Astrocyte (in vitro differentiated cells and primary cell): ENCODE measurements at regions not wholly inside any gene's neighbourhood (a gene's known extent, or its start where the extent isn't known, plus 50 kb on each side); places are given as distances from the start of the nearest gene placed in this dataset.

ENCODE experiments used
- DNase-seq: peaks from one replicate; pipeline ENCODE4 v3.0.0-alpha.2; 2010; ENCODE audit warnings: low read depth
- FAIRE-seq: peaks from 2 replicates; lab custom pipeline; 2011; peaks lifted over from hg19 to GRCh38; lab: Jason Lieb, UNC
- H2AFZ ChIP-seq: 2 replicates; pipeline ENCODE4 v1.6.0; 2012; ENCODE audit warnings: low read depth, low read length, inconsistent platforms
- H3K27ac ChIP-seq: 2 replicates; pipeline ENCODE4 v1.5.1; 2011; ENCODE audit warnings: low read depth, low read length, inconsistent platforms
- H3K27me3 ChIP-seq: 2 replicates; pipeline ENCODE4 v1.6.0; 2011; ENCODE audit warnings: low read length, inconsistent platforms; ENCODE audit not compliant: insufficient read depth
- H3K36me3 ChIP-seq: 2 replicates; pipeline ENCODE4 v1.5.1; 2011; ENCODE audit warnings: low read length, inconsistent platforms; ENCODE audit not compliant: insufficient read depth
- H3K4me1 ChIP-seq: 2 replicates; pipeline ENCODE4 v1.5.1; 2011; ENCODE audit warnings: low read length, inconsistent platforms; ENCODE audit not compliant: insufficient read depth
- H3K4me2 ChIP-seq: 2 replicates; pipeline ENCODE4 v1.6.0; 2012; ENCODE audit warnings: low read length, inconsistent platforms
- H3K4me3 ChIP-seq: 2 replicates; pipeline ENCODE4 v1.5.1; 2011; ENCODE audit warnings: low read depth, mild to moderate bottlenecking, low read length, inconsistent platforms; ENCODE audit not compliant: insufficient read depth
- H3K79me2 ChIP-seq: 2 replicates; pipeline ENCODE4 v1.6.0; 2012; ENCODE audit warnings: mild to moderate bottlenecking, low read length, inconsistent platforms; ENCODE audit not compliant: insufficient read depth
- H3K9ac ChIP-seq: 2 replicates; pipeline ENCODE4 v1.6.0; 2012; ENCODE audit warnings: mild to moderate bottlenecking, low read length, inconsistent platforms
- H3K9me3 ChIP-seq: 2 replicates; pipeline ENCODE4 v1.5.1; 2012; ENCODE audit warnings: low read depth, mild to moderate bottlenecking, low read length, inconsistent platforms; ENCODE audit not compliant: insufficient read depth
- H4K20me1 ChIP-seq: 2 replicates; pipeline ENCODE4 v1.6.0; 2012; ENCODE audit warnings: low read length, inconsistent platforms; ENCODE audit not compliant: insufficient read depth
- H3K27ac Mint-ChIP-seq: one replicate; pipeline ENCODE4 v1.8.0; 2021; ENCODE audit warnings: mild to moderate bottlenecking, mixed read lengths; ENCODE audit not compliant: unreplicated experiment
- H3K27me3 Mint-ChIP-seq: one replicate; pipeline ENCODE4 v1.8.0; 2021; ENCODE audit warnings: low read depth, mixed read lengths; ENCODE audit not compliant: unreplicated experiment
- H3K36me3 Mint-ChIP-seq: one replicate; pipeline ENCODE4 v1.8.0; 2021; ENCODE audit warnings: low read depth, mixed read lengths; ENCODE audit not compliant: unreplicated experiment
- H3K4me1 Mint-ChIP-seq: one replicate; pipeline ENCODE4 v1.8.0; 2021; ENCODE audit warnings: low read depth, mixed read lengths; ENCODE audit not compliant: unreplicated experiment
- H3K4me3 Mint-ChIP-seq: one replicate; pipeline ENCODE4 v1.8.0; 2021; ENCODE audit warnings: mild to moderate bottlenecking, moderate library complexity, mixed read lengths; ENCODE audit not compliant: unreplicated experiment
- H3K9me3 Mint-ChIP-seq: one replicate; pipeline ENCODE4 v1.8.0; 2021; ENCODE audit warnings: mild to moderate bottlenecking, mixed read lengths; ENCODE audit not compliant: unreplicated experiment
- EZH2 ChIP-seq: IDR thresholded peaks from 2 replicates; pipeline ENCODE4 v1.6.1; 2012; ENCODE audit warnings: mild to moderate bottlenecking, low read length, inconsistent platforms; ENCODE audit not compliant: insufficient read depth
- TF ChIP-seq, protein P1 (sequence below): IDR thresholded peaks from 2 replicates; pipeline ENCODE4 v1.5.1; 2011; ENCODE audit warnings: low read depth, mild to moderate bottlenecking, inconsistent platforms, low read length, moderate library complexity; ENCODE audit not compliant: insufficient read depth

DNA sequence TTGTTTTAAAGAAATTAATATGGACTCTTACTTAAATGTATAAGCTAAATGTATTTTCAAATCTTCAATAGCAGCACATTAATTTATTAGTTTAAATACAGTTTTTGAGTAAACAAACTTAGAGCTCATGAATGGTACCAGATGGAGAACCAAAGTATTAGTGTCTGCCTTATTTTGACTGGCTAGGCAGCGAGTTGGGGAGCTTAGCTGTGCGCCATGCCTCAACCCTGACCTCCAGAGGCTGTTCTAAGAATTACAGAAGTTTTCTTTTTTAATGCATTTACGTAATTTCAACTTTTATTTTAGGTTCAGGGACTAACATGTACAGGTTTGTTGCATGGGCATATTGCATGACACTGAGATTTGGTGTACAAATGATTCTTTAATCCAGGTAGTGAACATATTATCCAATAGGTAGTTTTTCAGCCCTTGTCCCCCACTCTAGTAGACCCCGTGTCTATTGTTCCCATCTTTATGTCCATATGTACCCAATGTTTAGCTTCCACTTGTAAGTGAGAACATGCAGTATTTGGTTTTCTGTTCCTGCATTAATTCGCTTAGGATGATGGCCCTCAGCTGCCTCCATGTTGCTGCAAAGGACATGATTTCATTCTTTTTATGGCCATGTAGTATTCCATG lies 166.8 kb downstream of the IQUB start:
- Mint-ChIP-seq H3K4me3 (no peak overlapping the region), H3K27me3 (no peaks in the 10 kb centered on the region), H3K9me3 (peaks cover 3% of the 10 kb centered on the region), H3K36me3 (no peaks in the 10 kb centered on the region), H3K27ac (no peak overlapping the region), H3K4me1 (peaks cover 3% of the 10 kb centered on the region)
- Histone ChIP-seq H3K4me1 (no peaks in the 10 kb centered on the region), H3K79me2 (no peaks in the 10 kb centered on the region), H3K4me3 (no peak overlapping the region), H4K20me1 (no peaks in the 10 kb centered on the region), H3K4me2 (no peak overlapping the region), H2AFZ (no peak overlapping the region), H3K27me3 (no peaks in the 10 kb centered on the region), H3K9me3 (no peaks in the 10 kb centered on the region), H3K9ac (no peak overlapping the region), H3K27ac (no peak overlapping the region), H3K36me3 (no peaks in the 10 kb centered on the region)
- TF ChIP-seq, protein P1, sequence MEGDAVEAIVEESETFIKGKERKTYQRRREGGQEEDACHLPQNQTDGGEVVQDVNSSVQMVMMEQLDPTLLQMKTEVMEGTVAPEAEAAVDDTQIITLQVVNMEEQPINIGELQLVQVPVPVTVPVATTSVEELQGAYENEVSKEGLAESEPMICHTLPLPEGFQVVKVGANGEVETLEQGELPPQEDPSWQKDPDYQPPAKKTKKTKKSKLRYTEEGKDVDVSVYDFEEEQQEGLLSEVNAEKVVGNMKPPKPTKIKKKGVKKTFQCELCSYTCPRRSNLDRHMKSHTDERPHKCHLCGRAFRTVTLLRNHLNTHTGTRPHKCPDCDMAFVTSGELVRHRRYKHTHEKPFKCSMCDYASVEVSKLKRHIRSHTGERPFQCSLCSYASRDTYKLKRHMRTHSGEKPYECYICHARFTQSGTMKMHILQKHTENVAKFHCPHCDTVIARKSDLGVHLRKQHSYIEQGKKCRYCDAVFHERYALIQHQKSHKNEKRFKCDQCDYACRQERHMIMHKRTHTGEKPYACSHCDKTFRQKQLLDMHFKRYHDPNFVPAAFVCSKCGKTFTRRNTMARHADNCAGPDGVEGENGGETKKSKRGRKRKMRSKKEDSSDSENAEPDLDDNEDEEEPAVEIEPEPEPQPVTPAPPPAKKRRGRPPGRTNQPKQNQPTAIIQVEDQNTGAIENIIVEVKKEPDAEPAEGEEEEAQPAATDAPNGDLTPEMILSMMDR = peak; percentile 59
- TF ChIP-seq EZH2 = no peak
- FAIRE-seq (no peak), DNase-seq (no peak)

DNA sequence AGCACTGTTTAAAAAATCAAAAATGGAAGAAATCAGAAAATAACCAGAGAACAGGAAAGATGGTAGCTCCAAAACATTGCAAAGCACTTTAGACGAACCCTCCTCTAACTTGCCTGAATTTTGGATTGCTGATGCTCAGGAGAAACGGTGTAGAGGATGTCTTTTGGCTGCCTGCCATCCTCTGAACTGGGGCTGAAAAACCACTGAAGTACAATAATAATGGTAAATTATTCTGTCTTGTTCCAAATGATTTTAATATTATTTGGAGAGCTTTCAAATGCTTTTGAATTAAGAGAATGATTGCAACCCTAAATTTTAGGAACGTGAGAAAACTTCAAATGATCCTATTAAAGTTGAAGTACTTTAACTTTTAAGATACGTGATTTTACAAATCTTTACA lies 167.3 kb upstream of the SLC13A1 start:
- H3K9me3 ChIP-seq = no peaks in the 10 kb centered on the region
- Mint-ChIP-seq H3K27ac (no peak overlapping the region), H3K4me1 (no peaks in the 10 kb centered on the region), H3K36me3 (no peaks in the 10 kb centered on the region), H3K27me3 (no peaks in the 10 kb centered on the region), H3K9me3 (peaks cover 3% of the 10 kb centered on the region), H3K4me3 (no peak overlapping the region)
- no peaks in the 10 kb centered on the region for H3K27me3 ChIP-seq
- TF ChIP-seq, protein P1 = no peak
- TF ChIP-seq EZH2 = no peak
- H3K4me2 ChIP-seq = no peak overlapping the region
- H3K9ac ChIP-seq = no peak overlapping the region
- no peak overlapping the region for H3K27ac ChIP-seq
- H3K79me2 ChIP-seq = no peaks in the 10 kb centered on the region
- H3K36me3 ChIP-seq = no peaks in the 10 kb centered on the region
- FAIRE-seq (no peak), DNase-seq (no peak)
- H3K4me3 ChIP-seq = no peak overlapping the region
- H3K4me1 ChIP-seq = no peaks in the 10 kb centered on the region
- H4K20me1 ChIP-seq = no peaks in the 10 kb centered on the region
- no peak overlapping the region for H2AFZ ChIP-seq

GRCh38 chr7:123366626-123367025 lies 166.9 kb upstream of the SLC13A1 start:
- no peaks in the 10 kb centered on the region for H3K4me1 Mint-ChIP-seq
- Histone ChIP-seq H3K27me3 (no peaks in the 10 kb centered on the region), H3K4me1 (no peaks in the 10 kb centered on the region), H3K4me2 (no peak overlapping the region), H3K27ac (no peak overlapping the region), H3K4me3 (no peak overlapping the region), H3K9me3 (no peaks in the 10 kb centered on the region), H4K20me1 (no peaks in the 10 kb centered on the region), H3K9ac (no peak overlapping the region), H3K36me3 (no peaks in the 10 kb centered on the region), H2AFZ (no peak overlapping the region), H3K79me2 (no peaks in the 10 kb centered on the region)
- peaks cover 3% of the 10 kb centered on the region for H3K9me3 Mint-ChIP-seq
- no peak overlapping the region for H3K4me3 Mint-ChIP-seq
- no peak overlapping the region for H3K27ac Mint-ChIP-seq
- DNase-seq (no peak), FAIRE-seq (no peak)
- H3K27me3 Mint-ChIP-seq = no peaks in the 10 kb centered on the region
- H3K36me3 Mint-ChIP-seq = no peaks in the 10 kb centered on the region
- no peak for TF ChIP-seq EZH2
- TF ChIP-seq, protein P1 = no peak
